ENCODE measurements at regions not wholly inside any gene's neighbourhood (a gene's known extent, or its start where the extent isn't known, plus 50 kb on each side); places are given as distances from the start of the nearest gene placed in this dataset.

GRCh38 chr22:49373801-49374226 lies 453.9 kb downstream of the BRD1 start:
- TF ChIP-seq, protein P1, sequence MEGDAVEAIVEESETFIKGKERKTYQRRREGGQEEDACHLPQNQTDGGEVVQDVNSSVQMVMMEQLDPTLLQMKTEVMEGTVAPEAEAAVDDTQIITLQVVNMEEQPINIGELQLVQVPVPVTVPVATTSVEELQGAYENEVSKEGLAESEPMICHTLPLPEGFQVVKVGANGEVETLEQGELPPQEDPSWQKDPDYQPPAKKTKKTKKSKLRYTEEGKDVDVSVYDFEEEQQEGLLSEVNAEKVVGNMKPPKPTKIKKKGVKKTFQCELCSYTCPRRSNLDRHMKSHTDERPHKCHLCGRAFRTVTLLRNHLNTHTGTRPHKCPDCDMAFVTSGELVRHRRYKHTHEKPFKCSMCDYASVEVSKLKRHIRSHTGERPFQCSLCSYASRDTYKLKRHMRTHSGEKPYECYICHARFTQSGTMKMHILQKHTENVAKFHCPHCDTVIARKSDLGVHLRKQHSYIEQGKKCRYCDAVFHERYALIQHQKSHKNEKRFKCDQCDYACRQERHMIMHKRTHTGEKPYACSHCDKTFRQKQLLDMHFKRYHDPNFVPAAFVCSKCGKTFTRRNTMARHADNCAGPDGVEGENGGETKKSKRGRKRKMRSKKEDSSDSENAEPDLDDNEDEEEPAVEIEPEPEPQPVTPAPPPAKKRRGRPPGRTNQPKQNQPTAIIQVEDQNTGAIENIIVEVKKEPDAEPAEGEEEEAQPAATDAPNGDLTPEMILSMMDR (conservative IDR thresholded peaks at IDR 0.05; ENCODE audit: low read length) = no peak
- TF ChIP-seq EZH2phosphoT487 (IDR thresholded peaks at IDR 0.05; ENCODE audit: borderline replicate concordance) = no peak
